ENCODE measurements at regions not wholly inside any gene's neighbourhood (a gene's known extent, or its start where the extent isn't known, plus 50 kb on each side); places are given as distances from the start of the nearest gene placed in this dataset.

DNA sequence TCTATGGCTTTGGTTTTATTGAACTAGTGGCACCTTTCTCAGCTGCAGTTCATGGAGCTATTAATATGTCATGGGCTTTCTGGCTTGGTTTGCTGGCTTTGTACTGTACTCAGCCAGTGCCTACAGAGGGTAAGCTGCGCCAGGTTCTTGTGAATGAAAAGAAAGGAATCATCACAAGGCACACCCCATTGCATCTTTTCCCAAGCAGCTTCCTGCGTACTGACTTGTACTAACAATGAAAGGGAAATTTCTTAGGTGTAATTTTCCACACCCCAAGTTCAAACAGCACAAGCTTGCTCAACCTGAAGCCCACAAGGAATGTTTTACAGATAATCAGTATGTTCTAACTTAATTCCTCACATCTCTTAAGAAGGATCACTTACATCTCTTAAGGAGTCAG is 78.0 kb upstream of the TNFSF18 start:
- no peak overlapping the region for H3K27ac ChIP-seq (ENCODE audit: low read depth, low read length)
- H3K9me3 ChIP-seq (ENCODE audit: low read length), result no peaks in the 10 kb centered on the region
- H3K4me1 ChIP-seq (ENCODE audit: insufficient read depth, low read length), result no peaks in the 10 kb centered on the region
- no peaks in the 10 kb centered on the region for H3K27me3 ChIP-seq (ENCODE audit: control insufficient read depth in 1 of 2, insufficient read depth in 2 of 2, low read length in 2 of 2)
- H3K36me3 ChIP-seq (ENCODE audit: insufficient read depth, low read length), result no peaks in the 10 kb centered on the region
- H3K4me3 ChIP-seq (ENCODE audit: low read depth in 1 of 2, low read length in 2 of 2), result no peak overlapping the region
- no peak overlapping the region for H3K9ac ChIP-seq (ENCODE audit: low read length)

DNA sequence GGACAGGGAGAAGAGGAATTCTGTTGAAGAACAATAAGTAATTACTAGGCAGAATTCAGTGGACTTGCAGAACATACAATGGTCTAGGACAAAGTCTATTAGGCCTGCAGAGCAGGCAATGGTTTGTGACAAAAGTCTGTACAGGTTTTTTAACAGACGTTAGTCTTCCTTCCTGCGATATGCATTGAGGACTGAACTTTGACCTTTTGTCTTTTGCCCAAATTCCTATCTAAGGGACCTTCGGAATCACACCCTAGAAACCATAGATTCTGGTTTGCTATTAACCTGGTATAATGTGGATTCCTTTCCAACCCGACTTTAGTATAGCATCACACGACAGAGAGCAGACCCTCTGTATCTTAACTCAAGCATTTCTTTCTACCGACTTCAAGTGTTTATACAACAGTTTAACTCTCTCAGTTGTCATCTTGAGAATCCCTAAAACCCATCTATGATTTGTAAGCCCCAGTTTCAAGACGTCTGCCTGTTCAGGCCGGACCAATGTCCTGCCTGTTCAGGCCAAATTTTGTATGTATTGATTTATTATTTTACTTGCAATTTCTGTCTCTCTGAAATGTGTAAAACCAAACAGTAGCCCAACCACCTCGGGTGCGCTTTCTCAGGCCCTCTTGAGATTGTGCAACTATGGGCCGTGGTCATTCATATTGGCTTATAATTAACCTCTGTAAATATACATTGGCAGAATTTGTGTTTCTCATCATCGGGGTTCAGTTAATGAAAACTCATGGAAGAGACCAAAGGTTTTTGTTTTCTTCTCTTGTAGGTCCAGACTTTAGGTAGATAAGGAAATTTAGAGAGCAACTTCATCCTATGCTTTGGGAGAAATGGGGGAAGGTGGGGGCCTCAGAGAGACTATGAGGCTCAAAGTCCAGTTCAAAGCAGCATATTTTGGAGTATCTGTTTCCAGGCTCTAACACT is 76.9 kb upstream of the TNFSF18 start:
- H3K36me3 ChIP-seq (ENCODE audit: insufficient read depth, low read length), result no peaks in the 10 kb centered on the region
- H3K4me3 ChIP-seq (ENCODE audit: low read depth in 1 of 2, low read length in 2 of 2), result no peak overlapping the region
- H3K9me3 ChIP-seq (ENCODE audit: low read length), result no peaks in the 10 kb centered on the region
- H3K4me1 ChIP-seq (ENCODE audit: insufficient read depth, low read length), result peaks cover 7% of the 10 kb centered on the region
- no peaks in the 10 kb centered on the region for H3K27me3 ChIP-seq (ENCODE audit: control insufficient read depth in 1 of 2, insufficient read depth in 2 of 2, low read length in 2 of 2)
- no peak overlapping the region for H3K27ac ChIP-seq (ENCODE audit: low read depth, low read length)
- no peak overlapping the region for H3K9ac ChIP-seq (ENCODE audit: low read length)

DNA sequence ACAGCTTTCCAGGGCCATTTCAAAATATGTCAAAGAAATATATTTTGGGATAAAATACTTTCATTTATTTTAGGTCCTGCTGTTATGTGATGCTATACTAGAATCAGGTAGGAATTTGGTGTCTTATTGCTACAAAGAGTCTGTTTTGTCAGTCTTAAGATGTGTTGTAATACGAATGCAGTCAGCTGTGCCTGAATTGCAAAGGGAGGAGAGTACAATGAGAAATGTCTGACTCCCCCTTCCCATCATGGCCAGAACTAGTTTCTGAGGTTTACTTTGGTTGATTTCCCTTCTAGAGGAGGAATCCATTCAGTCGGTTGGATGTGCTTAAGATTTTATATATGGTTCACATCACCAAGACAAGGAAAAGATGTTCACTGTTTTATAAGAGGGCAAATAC is 75.7 kb upstream of the TNFSF18 start:
- H3K4me3 ChIP-seq (ENCODE audit: low read depth in 1 of 2, low read length in 2 of 2), result no peak overlapping the region
- H3K9ac ChIP-seq (ENCODE audit: low read length), result no peak overlapping the region
- H3K9me3 ChIP-seq (ENCODE audit: low read length), result no peaks in the 10 kb centered on the region
- no peak overlapping the region for H3K27ac ChIP-seq (ENCODE audit: low read depth, low read length)
- peaks cover 13% of the 10 kb centered on the region for H3K4me1 ChIP-seq (ENCODE audit: insufficient read depth, low read length)
- H3K27me3 ChIP-seq (ENCODE audit: control insufficient read depth in 1 of 2, insufficient read depth in 2 of 2, low read length in 2 of 2), result no peaks in the 10 kb centered on the region
- no peaks in the 10 kb centered on the region for H3K36me3 ChIP-seq (ENCODE audit: insufficient read depth, low read length)

DNA sequence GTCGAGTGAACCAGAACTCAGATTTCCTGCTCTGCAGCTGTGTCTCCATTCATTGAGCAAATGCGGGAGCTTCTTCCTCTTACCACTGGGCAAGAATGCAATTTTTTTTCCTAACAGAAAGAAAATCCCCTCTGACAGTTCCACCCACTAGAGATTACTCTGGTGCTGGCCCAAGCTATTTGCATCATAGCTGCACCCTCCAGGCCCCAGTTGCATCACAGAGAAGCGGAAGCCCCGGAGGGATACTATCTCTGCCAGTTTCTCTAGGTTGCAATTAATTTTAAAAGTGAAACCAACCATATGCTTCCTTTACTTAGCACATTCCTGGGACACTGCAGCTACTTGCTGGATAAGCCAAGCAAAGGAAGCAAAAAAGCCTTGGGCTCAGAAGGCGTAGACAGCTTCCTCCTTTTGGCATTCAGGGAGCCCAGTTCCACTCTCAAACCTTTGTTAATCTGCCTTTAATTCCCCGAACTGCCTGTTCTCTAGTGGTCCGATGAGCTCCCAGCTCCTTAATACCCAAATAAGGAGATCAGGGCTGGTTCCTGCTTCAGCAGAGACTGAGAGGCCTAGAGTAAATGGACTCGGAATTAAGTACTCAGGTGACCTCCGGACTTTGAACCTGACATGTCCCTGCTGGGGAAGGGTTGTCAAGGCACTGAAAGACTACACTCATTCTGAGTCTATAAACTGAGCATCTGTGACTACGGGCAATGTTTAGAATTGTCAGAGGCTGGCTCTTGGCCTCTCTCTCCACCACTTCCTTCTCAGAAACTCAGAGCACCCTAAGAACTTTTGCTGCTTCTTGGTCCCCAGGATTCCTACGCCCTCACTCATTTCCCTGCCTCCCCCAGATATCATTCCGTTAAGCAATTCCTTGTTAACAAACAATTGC is 72.5 kb upstream of the TNFSF18 start:
- H3K27ac ChIP-seq (ENCODE audit: low read depth, low read length), result peak overlapping the region; percentile 53
- H3K9me3 ChIP-seq (ENCODE audit: low read length), result no peaks in the 10 kb centered on the region
- peaks cover 13% of the 10 kb centered on the region for H3K4me1 ChIP-seq (ENCODE audit: insufficient read depth, low read length)
- peak overlapping the region; percentile 29 to 59 for H3K4me3 ChIP-seq (ENCODE audit: low read depth in 1 of 2, low read length in 2 of 2)
- peak overlapping the region; percentile 4 for H3K9ac ChIP-seq (ENCODE audit: low read length)
- no peaks in the 10 kb centered on the region for H3K27me3 ChIP-seq (ENCODE audit: control insufficient read depth in 1 of 2, insufficient read depth in 2 of 2, low read length in 2 of 2)
- no peaks in the 10 kb centered on the region for H3K36me3 ChIP-seq (ENCODE audit: insufficient read depth, low read length)

DNA sequence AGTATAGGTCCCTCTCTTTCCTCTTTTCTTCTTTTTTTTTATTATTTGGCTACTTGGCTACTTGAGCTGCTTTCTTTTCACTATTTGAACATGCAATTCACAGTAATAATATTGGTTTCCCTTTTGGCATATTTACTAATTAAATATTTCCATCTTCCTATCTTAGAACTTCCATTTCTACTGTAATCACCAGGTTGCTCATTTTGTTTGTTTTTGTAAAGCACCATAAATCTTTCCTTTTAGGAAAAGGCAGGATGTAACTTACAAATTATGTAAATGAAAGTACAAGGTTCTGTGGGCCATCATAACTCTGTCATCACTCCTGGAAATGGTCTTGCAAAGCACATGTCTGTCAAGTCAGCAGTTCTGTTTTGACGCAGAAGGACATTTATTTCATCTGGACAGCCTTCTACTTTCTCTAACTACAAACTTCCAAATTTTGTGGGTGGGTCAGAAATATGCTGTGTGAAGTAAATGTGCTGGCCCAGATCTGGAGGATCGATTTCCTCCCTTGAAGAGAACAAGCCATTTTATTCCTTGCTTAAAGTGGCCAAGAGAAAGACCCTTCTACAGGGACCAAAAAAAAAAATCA is 71.7 kb upstream of the TNFSF18 start:
- H3K4me3 ChIP-seq (ENCODE audit: low read depth in 1 of 2, low read length in 2 of 2), result peak overlapping the region in 1 of 2 donors; percentile 59
- no peaks in the 10 kb centered on the region for H3K9me3 ChIP-seq (ENCODE audit: low read length)
- peak overlapping the region; percentile 4 for H3K9ac ChIP-seq (ENCODE audit: low read length)
- H3K27me3 ChIP-seq (ENCODE audit: control insufficient read depth in 1 of 2, insufficient read depth in 2 of 2, low read length in 2 of 2), result no peaks in the 10 kb centered on the region
- H3K4me1 ChIP-seq (ENCODE audit: insufficient read depth, low read length), result peaks cover 13% of the 10 kb centered on the region
- H3K36me3 ChIP-seq (ENCODE audit: insufficient read depth, low read length), result no peaks in the 10 kb centered on the region
- H3K27ac ChIP-seq (ENCODE audit: low read depth, low read length), result peak overlapping the region; percentile 53

DNA sequence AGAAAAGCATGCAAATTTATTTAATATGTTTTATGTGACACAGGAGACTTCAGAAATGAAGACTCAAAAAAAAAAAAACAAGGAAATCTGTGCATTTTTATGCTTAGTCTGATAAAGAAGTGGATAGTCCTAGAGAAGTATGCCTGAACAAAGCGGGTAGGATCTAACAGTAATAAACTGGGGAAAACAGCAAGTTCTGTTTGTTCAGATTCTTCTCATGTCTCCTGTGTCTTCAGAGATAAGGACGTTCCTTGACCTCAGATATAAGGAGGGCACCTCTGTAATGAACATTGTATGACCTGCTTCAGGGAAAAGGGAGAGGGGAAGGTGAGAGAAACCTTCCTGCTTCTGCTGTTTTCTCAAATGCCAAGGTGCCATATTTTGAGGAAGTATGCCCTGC is 67.7 kb upstream of the TNFSF18 start:
- Histone ChIP-seq H3K9ac (ENCODE audit: low read length) (no peak overlapping the region), H3K4me3 (ENCODE audit: low read depth in 1 of 2, low read length in 2 of 2) (no peak overlapping the region), H3K36me3 (ENCODE audit: insufficient read depth, low read length) (no peaks in the 10 kb centered on the region), H3K4me1 (ENCODE audit: insufficient read depth, low read length) (peaks cover 10% of the 10 kb centered on the region), H3K27me3 (ENCODE audit: control insufficient read depth in 1 of 2, insufficient read depth in 2 of 2, low read length in 2 of 2) (no peaks in the 10 kb centered on the region), H3K27ac (ENCODE audit: low read depth, low read length) (no peak overlapping the region), H3K9me3 (ENCODE audit: low read length) (no peaks in the 10 kb centered on the region)

DNA sequence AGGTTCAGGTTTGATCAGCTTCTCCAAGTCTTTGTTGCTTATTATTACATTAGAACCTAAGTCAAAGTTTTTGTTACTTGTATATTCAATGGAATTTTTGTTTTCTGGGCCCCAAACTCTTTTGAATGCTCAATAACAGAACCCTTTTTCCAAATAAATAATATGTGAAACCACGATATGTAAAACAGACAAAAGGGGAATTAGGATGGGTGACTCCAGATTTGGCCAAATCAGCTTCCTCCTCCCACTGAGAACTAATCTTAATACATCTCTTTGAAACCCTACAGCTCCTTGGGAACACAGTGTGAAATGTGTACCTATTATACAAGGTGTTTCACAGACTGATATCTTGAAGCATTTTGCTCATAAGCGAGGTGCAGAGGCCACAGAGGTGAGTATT is 67.0 kb upstream of the TNFSF18 start:
- Histone ChIP-seq H3K4me1 (ENCODE audit: insufficient read depth, low read length) (peaks cover 7% of the 10 kb centered on the region), H3K27ac (ENCODE audit: low read depth, low read length) (no peak overlapping the region), H3K9me3 (ENCODE audit: low read length) (no peaks in the 10 kb centered on the region), H3K4me3 (ENCODE audit: low read depth in 1 of 2, low read length in 2 of 2) (no peak overlapping the region), H3K9ac (ENCODE audit: low read length) (no peak overlapping the region), H3K36me3 (ENCODE audit: insufficient read depth, low read length) (no peaks in the 10 kb centered on the region), H3K27me3 (ENCODE audit: control insufficient read depth in 1 of 2, insufficient read depth in 2 of 2, low read length in 2 of 2) (no peaks in the 10 kb centered on the region)

DNA sequence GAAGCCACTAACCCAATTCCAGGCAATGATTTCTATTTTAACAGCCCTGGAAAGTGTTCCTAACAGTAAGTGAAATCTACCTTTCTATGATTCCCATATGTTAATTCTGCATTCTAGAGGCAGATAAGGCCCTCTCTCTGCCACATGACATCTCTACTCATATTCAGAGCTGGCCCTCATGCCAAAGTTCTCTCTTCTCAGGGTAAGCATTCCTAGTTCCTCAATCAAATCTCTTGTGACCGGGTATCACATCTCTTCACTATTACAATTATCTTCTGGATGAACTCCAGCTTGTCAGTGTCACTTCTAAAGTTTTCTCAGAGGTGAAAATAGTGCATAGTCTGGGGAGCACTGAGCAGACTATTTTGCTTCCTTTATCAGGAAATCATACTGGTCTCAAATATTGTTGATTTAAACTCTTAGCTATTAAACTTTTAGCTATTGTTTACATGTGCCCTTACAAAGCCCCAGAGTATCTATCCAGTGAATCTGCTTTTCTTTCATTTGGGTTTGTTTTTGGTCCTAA is 66.4 kb upstream of the TNFSF18 start:
- H3K27ac ChIP-seq (ENCODE audit: low read depth, low read length), result no peak overlapping the region
- H3K4me3 ChIP-seq (ENCODE audit: low read depth in 1 of 2, low read length in 2 of 2), result no peak overlapping the region
- H3K4me1 ChIP-seq (ENCODE audit: insufficient read depth, low read length), result peaks cover 2% of the 10 kb centered on the region

DNA sequence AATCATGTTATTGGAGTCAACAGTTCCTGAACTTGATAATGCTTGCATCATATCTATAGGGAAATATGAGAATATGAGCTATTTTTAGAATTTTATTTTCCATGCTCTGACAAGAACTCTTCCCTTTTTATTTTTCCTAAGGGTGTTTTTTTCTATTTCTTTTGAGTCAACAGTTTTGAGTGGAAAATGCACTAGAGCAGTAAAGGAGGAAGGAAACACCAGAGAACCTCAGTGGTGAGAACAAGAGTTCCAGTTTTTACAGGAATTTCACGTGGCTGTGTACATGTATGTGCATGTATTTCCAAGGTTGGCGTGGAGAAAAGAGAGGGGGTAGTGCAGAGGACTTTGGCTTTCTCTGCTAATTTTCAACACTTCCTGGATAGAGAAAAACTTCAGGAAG is 63.6 kb upstream of the TNFSF18 start:
- Histone ChIP-seq H3K4me1 (ENCODE audit: insufficient read depth, low read length) (no peaks in the 10 kb centered on the region), H3K4me3 (ENCODE audit: low read depth in 1 of 2, low read length in 2 of 2) (no peak overlapping the region), H3K36me3 (ENCODE audit: insufficient read depth, low read length) (no peaks in the 10 kb centered on the region), H3K9ac (ENCODE audit: low read length) (no peak overlapping the region), H3K27ac (ENCODE audit: low read depth, low read length) (no peak overlapping the region), H3K9me3 (ENCODE audit: low read length) (no peaks in the 10 kb centered on the region), H3K27me3 (ENCODE audit: control insufficient read depth in 1 of 2, insufficient read depth in 2 of 2, low read length in 2 of 2) (no peaks in the 10 kb centered on the region)

More for the DNA sequence above, 66.4 kb upstream of the TNFSF18 start:
- Histone ChIP-seq H3K36me3 (ENCODE audit: insufficient read depth, low read length) (no peaks in the 10 kb centered on the region), H3K27me3 (ENCODE audit: control insufficient read depth in 1 of 2, insufficient read depth in 2 of 2, low read length in 2 of 2) (no peaks in the 10 kb centered on the region), H3K9me3 (ENCODE audit: low read length) (no peaks in the 10 kb centered on the region), H3K9ac (ENCODE audit: low read length) (no peak overlapping the region)

DNA sequence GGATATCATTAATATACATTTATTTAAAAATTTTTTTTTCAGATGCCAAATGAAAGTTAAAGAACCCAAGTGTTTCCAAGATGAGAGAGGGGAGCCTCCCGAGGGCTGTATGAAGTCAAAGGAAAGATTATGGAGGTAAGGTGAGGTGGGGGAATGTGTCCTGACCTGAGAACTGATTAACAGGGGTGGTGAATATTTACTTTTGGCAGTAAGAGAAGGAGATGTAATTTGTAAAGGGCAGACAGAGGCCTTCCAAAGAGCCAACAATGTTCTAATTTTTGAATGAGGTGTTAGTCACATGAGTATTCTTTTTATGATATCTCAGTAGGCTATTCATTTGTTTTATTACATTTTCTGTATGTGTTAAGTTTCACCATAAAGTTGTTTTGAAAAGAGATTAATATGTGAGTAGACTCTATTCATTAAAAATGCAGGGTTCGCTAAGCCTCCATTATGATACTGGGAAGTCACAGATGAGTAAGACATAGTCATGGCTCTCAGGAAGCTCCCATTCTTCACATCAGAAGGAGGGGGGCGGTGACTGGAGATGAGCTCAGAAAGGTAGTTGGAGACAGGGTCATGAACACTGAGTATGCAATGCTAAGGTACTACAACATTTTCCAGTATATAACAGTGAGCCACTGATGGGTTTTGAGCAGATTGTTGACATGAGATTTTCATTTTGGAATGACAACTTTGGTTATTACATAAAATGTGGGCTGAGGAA is 62.4 kb upstream of the TNFSF18 start:
- no peaks in the 10 kb centered on the region for H3K9me3 ChIP-seq (ENCODE audit: low read length)
- H3K27me3 ChIP-seq (ENCODE audit: control insufficient read depth in 1 of 2, insufficient read depth in 2 of 2, low read length in 2 of 2), result no peaks in the 10 kb centered on the region
- H3K36me3 ChIP-seq (ENCODE audit: insufficient read depth, low read length), result no peaks in the 10 kb centered on the region
- H3K4me3 ChIP-seq (ENCODE audit: low read depth in 1 of 2, low read length in 2 of 2), result no peak overlapping the region
- H3K4me1 ChIP-seq (ENCODE audit: insufficient read depth, low read length), result no peaks in the 10 kb centered on the region
- no peak overlapping the region for H3K27ac ChIP-seq (ENCODE audit: low read depth, low read length)
- no peak overlapping the region for H3K9ac ChIP-seq (ENCODE audit: low read length)
